ENCODE measurements at regions not wholly inside any gene's neighbourhood (a gene's known extent, or its start where the extent isn't known, plus 50 kb on each side); places are given as distances from the start of the nearest gene placed in this dataset.

DNA sequence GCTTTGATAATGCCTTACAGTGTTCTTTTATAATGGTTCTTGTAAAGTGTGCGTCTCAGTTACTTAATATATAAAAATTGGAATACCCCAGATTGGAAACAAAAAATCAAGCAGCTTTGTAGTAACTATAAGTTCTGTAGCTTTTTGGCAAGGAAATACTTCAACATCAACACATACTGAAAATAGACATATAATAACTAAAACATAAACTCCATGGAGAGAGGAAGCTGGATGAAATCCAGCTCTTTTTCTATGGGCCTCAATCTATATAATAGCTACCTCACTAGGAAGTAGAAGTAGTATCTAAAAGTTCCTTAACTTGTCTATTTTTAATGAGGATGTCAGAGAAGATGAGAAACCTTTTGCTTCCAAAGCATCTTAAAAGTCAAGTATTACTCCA lies 313.3 kb upstream of the NFIA start:
- TF ChIP-seq, protein P1, sequence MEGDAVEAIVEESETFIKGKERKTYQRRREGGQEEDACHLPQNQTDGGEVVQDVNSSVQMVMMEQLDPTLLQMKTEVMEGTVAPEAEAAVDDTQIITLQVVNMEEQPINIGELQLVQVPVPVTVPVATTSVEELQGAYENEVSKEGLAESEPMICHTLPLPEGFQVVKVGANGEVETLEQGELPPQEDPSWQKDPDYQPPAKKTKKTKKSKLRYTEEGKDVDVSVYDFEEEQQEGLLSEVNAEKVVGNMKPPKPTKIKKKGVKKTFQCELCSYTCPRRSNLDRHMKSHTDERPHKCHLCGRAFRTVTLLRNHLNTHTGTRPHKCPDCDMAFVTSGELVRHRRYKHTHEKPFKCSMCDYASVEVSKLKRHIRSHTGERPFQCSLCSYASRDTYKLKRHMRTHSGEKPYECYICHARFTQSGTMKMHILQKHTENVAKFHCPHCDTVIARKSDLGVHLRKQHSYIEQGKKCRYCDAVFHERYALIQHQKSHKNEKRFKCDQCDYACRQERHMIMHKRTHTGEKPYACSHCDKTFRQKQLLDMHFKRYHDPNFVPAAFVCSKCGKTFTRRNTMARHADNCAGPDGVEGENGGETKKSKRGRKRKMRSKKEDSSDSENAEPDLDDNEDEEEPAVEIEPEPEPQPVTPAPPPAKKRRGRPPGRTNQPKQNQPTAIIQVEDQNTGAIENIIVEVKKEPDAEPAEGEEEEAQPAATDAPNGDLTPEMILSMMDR (IDR thresholded peaks at IDR 0.05; ENCODE audit: insufficient read depth, low read length, poor library complexity, severe bottlenecking): no peak
- TF ChIP-seq EZH2phosphoT487 (conservative IDR thresholded peaks at IDR 0.05; ENCODE audit: low read length): no peak

All from SU-DHL-6 (cell line).